ENCODE measurements at regions not wholly inside any gene's neighbourhood (a gene's known extent, or its start where the extent isn't known, plus 50 kb on each side); places are given as distances from the start of the nearest gene placed in this dataset.

GRCh38 chr6:138034229-138034628 is 73.0 kb downstream of the PERP start:
- Histone ChIP-seq H3K36me3 (ENCODE audit: control insufficient read depth, insufficient read depth, low read length) (no peaks in the 10 kb centered on the region), H3K4me1 (ENCODE audit: control insufficient read depth, insufficient read depth, low read length) (no peaks in the 10 kb centered on the region; the same call in 1 of the 2 replicates), H3K27me3 (ENCODE audit: control insufficient read depth, insufficient read depth, low read length) (no peaks in the 10 kb centered on the region), H3K4me3 (ENCODE audit: low read depth in 2 of 2, low read length in 2 of 2) (no peak overlapping the region), H3K9me3 (ENCODE audit: control insufficient read depth, insufficient read depth, low read depth, low read length) (no peaks in the 10 kb centered on the region), H3K27ac (ENCODE audit: low read length) (no peak overlapping the region)
- DNase-seq (ENCODE audit: low read depth, low spot score) (no peak), ATAC-seq (no peak)
- POLR2A ChIA-PET: interaction anchor here (0.6 kb wide), 1 partner anchor 1668 kb away, joined by 3 read pairs; no protein-coding TSS in a partner anchor
- BruUV-seq (replicated peaks): no TSS peak
- TF ChIP-seq TCF7L2 (IDR thresholded peaks at IDR 0.05; ENCODE audit: low read depth, low read length) (no peak), CTCF (IDR thresholded peaks at IDR 0.05) (no peak), POLR2AphosphoS5 (IDR thresholded peaks at IDR 0.05; ENCODE audit: low read depth, low read length) (no peak), REST (IDR thresholded peaks at IDR 0.05; ENCODE audit: insufficient read depth in 1 of 2, low read depth in 2 of 2, low read length in 1 of 2) (no peak), SIN3A (IDR thresholded peaks at IDR 0.05; ENCODE audit: borderline replicate concordance, insufficient read depth, low read depth, low read length) (no peak)
- intact Hi-C loops (cut with micrococcal nuclease; ENCODE audit: unreplicated experiment): no loop called here
- CTCF ChIA-PET: no interaction called here
- in situ Hi-C loops (cut with HindIII; ENCODE audit: low pct_unique_long_range_greater_than_20kb, low sequenced_read_pairs): no loop called here

GRCh38 chr6:138035070-138035469 is 72.1 kb downstream of the PERP start:
- Histone ChIP-seq H3K27ac (ENCODE audit: low read length) (no peak overlapping the region), H3K36me3 (ENCODE audit: control insufficient read depth, insufficient read depth, low read length) (no peaks in the 10 kb centered on the region), H3K4me3 (ENCODE audit: low read depth in 2 of 2, low read length in 2 of 2) (no peak overlapping the region), H3K4me1 (ENCODE audit: control insufficient read depth, insufficient read depth, low read length) (no peaks in the 10 kb centered on the region; the same call in 1 of the 2 replicates), H3K27me3 (ENCODE audit: control insufficient read depth, insufficient read depth, low read length) (no peaks in the 10 kb centered on the region), H3K9me3 (ENCODE audit: control insufficient read depth, insufficient read depth, low read depth, low read length) (no peaks in the 10 kb centered on the region)
- CTCF ChIA-PET: no interaction called here
- TF ChIP-seq REST (IDR thresholded peaks at IDR 0.05; ENCODE audit: insufficient read depth in 1 of 2, low read depth in 2 of 2, low read length in 1 of 2) (no peak), SIN3A (IDR thresholded peaks at IDR 0.05; ENCODE audit: borderline replicate concordance, insufficient read depth, low read depth, low read length) (no peak), POLR2AphosphoS5 (IDR thresholded peaks at IDR 0.05; ENCODE audit: low read depth, low read length) (no peak), TCF7L2 (IDR thresholded peaks at IDR 0.05; ENCODE audit: low read depth, low read length) (no peak), CTCF (IDR thresholded peaks at IDR 0.05) (no peak)
- in situ Hi-C loops (cut with HindIII; ENCODE audit: low pct_unique_long_range_greater_than_20kb, low sequenced_read_pairs) (no loop called here), intact Hi-C loops (cut with micrococcal nuclease; ENCODE audit: unreplicated experiment) (no loop called here)
- DNase-seq (ENCODE audit: low read depth, low spot score) (no peak), ATAC-seq (no peak)
- no TSS peak for BruUV-seq (replicated peaks)
- POLR2A ChIA-PET: no interaction called here

Data from Panc1 (cell line).